ENCODE measurements at regions not wholly inside any gene's neighbourhood (a gene's known extent, or its start where the extent isn't known, plus 50 kb on each side); places are given as distances from the start of the nearest gene placed in this dataset.

- H2BK5ac ChIP-seq (ENCODE audit: low read depth, low read length, poor library complexity, severe bottlenecking), result no peak overlapping the region
- H3K18ac ChIP-seq (ENCODE audit: low read depth in 1 of 2, low read length in 2 of 2), result no peak overlapping the region
- H2BK12ac ChIP-seq (ENCODE audit: low read length in 2 of 2), result no peak overlapping the region
- no peaks in the 10 kb centered on the region for H3K27me3 ChIP-seq (ENCODE audit: control insufficient read depth in 1 of 2, insufficient read depth in 1 of 2, low read length in 2 of 2)
- no peak overlapping the region for H3K4me3 ChIP-seq (ENCODE audit: insufficient read depth in 1 of 2, low read depth in 1 of 2, low read length in 2 of 2)
- no peaks in the 10 kb centered on the region for H3K4me1 ChIP-seq (ENCODE audit: control insufficient read depth, insufficient read depth, low read depth, low read length)
- no peaks in the 10 kb centered on the region for H3K36me3 ChIP-seq (ENCODE audit: control insufficient read depth in 1 of 2, insufficient read depth in 2 of 2, low read depth in 1 of 2, low read length in 2 of 2)
- no peak overlapping the region for H4K8ac ChIP-seq (ENCODE audit: low read length)
- no peak overlapping the region for H3K9ac ChIP-seq (ENCODE audit: low read length)
- no peak overlapping the region for H2BK15ac ChIP-seq (ENCODE audit: low read depth, poor library complexity, severe bottlenecking)
- no peak overlapping the region for H3K23ac ChIP-seq (ENCODE audit: low read length in 2 of 2)
- H3K14ac ChIP-seq (ENCODE audit: low read length in 2 of 2), result no peak overlapping the region
- H3K79me1 ChIP-seq (replicated peaks; ENCODE audit: low read length, poor library complexity, severe bottlenecking), result no peaks in the 10 kb centered on the region
- H2AK5ac ChIP-seq (ENCODE audit: low read length, severe bottlenecking), result no peak overlapping the region
- no peak for DNase-seq
- H3K4me2 ChIP-seq (ENCODE audit: low read length, poor library complexity, severe bottlenecking), result no peak overlapping the region
- no peak overlapping the region for H4K91ac ChIP-seq (ENCODE audit: low read length)
- H3K4ac ChIP-seq (ENCODE audit: low read depth in 1 of 2, low read length in 2 of 2), result no peak overlapping the region
- no peak overlapping the region for H2AFZ ChIP-seq (ENCODE audit: low read depth, low read length)
- H2BK120ac ChIP-seq (ENCODE audit: low read depth, low read length), result no peak overlapping the region
- no peaks in the 10 kb centered on the region for H3K9me3 ChIP-seq (ENCODE audit: control insufficient read depth, low read length)
- H3K27ac ChIP-seq (ENCODE audit: low read length, poor library complexity, severe bottlenecking), result no peak overlapping the region
Observed at GRCh38 chr4:35250331-35250730, 994.0 kb downstream of the ARAP2 start.

GRCh38 chr4:35250761-35251160 lies 993.6 kb downstream of the ARAP2 start:
- WGBS, result 75% methylated on average over 1 of the region's 1 CpG

GRCh38 chr4:35252071-35252470 lies 992.2 kb downstream of the ARAP2 start:
- H2AFZ ChIP-seq (ENCODE audit: low read depth, low read length), result no peak overlapping the region
- no peak overlapping the region for H3K27ac ChIP-seq (ENCODE audit: low read length, poor library complexity, severe bottlenecking)
- H2BK5ac ChIP-seq (ENCODE audit: low read depth, low read length, poor library complexity, severe bottlenecking), result no peak overlapping the region
- H3K9me3 ChIP-seq (ENCODE audit: control insufficient read depth, low read length), result no peaks in the 10 kb centered on the region
- H3K79me1 ChIP-seq (replicated peaks; ENCODE audit: low read length, poor library complexity, severe bottlenecking), result no peaks in the 10 kb centered on the region
- H3K14ac ChIP-seq (ENCODE audit: low read length in 2 of 2), result no peak overlapping the region
- no peak overlapping the region for H3K4me2 ChIP-seq (ENCODE audit: low read length, poor library complexity, severe bottlenecking)
- no peak overlapping the region for H2BK120ac ChIP-seq (ENCODE audit: low read depth, low read length)
- WGBS, result no CpG with 5 or more reads among the region's 1 CpG
- no peak overlapping the region for H2BK15ac ChIP-seq (ENCODE audit: low read depth, poor library complexity, severe bottlenecking)
- H4K91ac ChIP-seq (ENCODE audit: low read length), result no peak overlapping the region
- no peak overlapping the region for H2AK5ac ChIP-seq (ENCODE audit: low read length, severe bottlenecking)
- no peaks in the 10 kb centered on the region for H3K36me3 ChIP-seq (ENCODE audit: control insufficient read depth in 1 of 2, insufficient read depth in 2 of 2, low read depth in 1 of 2, low read length in 2 of 2)
- no peak overlapping the region for H2BK12ac ChIP-seq (ENCODE audit: low read length in 2 of 2)
- no peak overlapping the region for H4K8ac ChIP-seq (ENCODE audit: low read length)
- H3K27me3 ChIP-seq (ENCODE audit: control insufficient read depth in 1 of 2, insufficient read depth in 1 of 2, low read length in 2 of 2), result no peaks in the 10 kb centered on the region
- no peak overlapping the region for H3K18ac ChIP-seq (ENCODE audit: low read depth in 1 of 2, low read length in 2 of 2)
- H3K4ac ChIP-seq (ENCODE audit: low read depth in 1 of 2, low read length in 2 of 2), result no peak overlapping the region
- no peak overlapping the region for H3K4me3 ChIP-seq (ENCODE audit: insufficient read depth in 1 of 2, low read depth in 1 of 2, low read length in 2 of 2)
- H3K23ac ChIP-seq (ENCODE audit: low read length in 2 of 2), result no peak overlapping the region
- DNase-seq, result no peak
- H3K9ac ChIP-seq (ENCODE audit: low read length), result no peak overlapping the region
- H3K4me1 ChIP-seq (ENCODE audit: control insufficient read depth, insufficient read depth, low read depth, low read length), result no peaks in the 10 kb centered on the region

More at GRCh38 chr4:35250761-35251160, 993.6 kb downstream of the ARAP2 start:
- H4K91ac ChIP-seq (ENCODE audit: low read length), result no peak overlapping the region
- no peaks in the 10 kb centered on the region for H3K36me3 ChIP-seq (ENCODE audit: control insufficient read depth in 1 of 2, insufficient read depth in 2 of 2, low read depth in 1 of 2, low read length in 2 of 2)
- no peak overlapping the region for H3K18ac ChIP-seq (ENCODE audit: low read depth in 1 of 2, low read length in 2 of 2)
- H2BK15ac ChIP-seq (ENCODE audit: low read depth, poor library complexity, severe bottlenecking), result no peak overlapping the region
- no peaks in the 10 kb centered on the region for H3K4me1 ChIP-seq (ENCODE audit: control insufficient read depth, insufficient read depth, low read depth, low read length)
- H3K27me3 ChIP-seq (ENCODE audit: control insufficient read depth in 1 of 2, insufficient read depth in 1 of 2, low read length in 2 of 2), result no peaks in the 10 kb centered on the region
- no peak overlapping the region for H2BK12ac ChIP-seq (ENCODE audit: low read length in 2 of 2)
- no peaks in the 10 kb centered on the region for H3K9me3 ChIP-seq (ENCODE audit: control insufficient read depth, low read length)
- H3K79me1 ChIP-seq (replicated peaks; ENCODE audit: low read length, poor library complexity, severe bottlenecking), result no peaks in the 10 kb centered on the region
- H3K9ac ChIP-seq (ENCODE audit: low read length), result no peak overlapping the region
- no peak overlapping the region for H2AK5ac ChIP-seq (ENCODE audit: low read length, severe bottlenecking)
- no peak overlapping the region for H4K8ac ChIP-seq (ENCODE audit: low read length)
- no peak overlapping the region for H3K23ac ChIP-seq (ENCODE audit: low read length in 2 of 2)
- H3K4ac ChIP-seq (ENCODE audit: low read depth in 1 of 2, low read length in 2 of 2), result no peak overlapping the region
- no peak overlapping the region for H2AFZ ChIP-seq (ENCODE audit: low read depth, low read length)
- H2BK5ac ChIP-seq (ENCODE audit: low read depth, low read length, poor library complexity, severe bottlenecking), result no peak overlapping the region
- peak; percentile 13 for DNase-seq
- H3K4me3 ChIP-seq (ENCODE audit: insufficient read depth in 1 of 2, low read depth in 1 of 2, low read length in 2 of 2), result no peak overlapping the region
- H3K14ac ChIP-seq (ENCODE audit: low read length in 2 of 2), result no peak overlapping the region
- H3K4me2 ChIP-seq (ENCODE audit: low read length, poor library complexity, severe bottlenecking), result no peak overlapping the region
- H3K27ac ChIP-seq (ENCODE audit: low read length, poor library complexity, severe bottlenecking), result no peak overlapping the region
- no peak overlapping the region for H2BK120ac ChIP-seq (ENCODE audit: low read depth, low read length)

GRCh38 chr4:35252866-35253265 lies 991.4 kb downstream of the ARAP2 start:
- 81% methylated on average over 2 of the region's 3 CpGs for WGBS
- H3K4me2 ChIP-seq (ENCODE audit: low read length, poor library complexity, severe bottlenecking), result no peak overlapping the region
- no peak overlapping the region for H2BK5ac ChIP-seq (ENCODE audit: low read depth, low read length, poor library complexity, severe bottlenecking)

More at GRCh38 chr4:35252866-35253265, 991.4 kb downstream of the ARAP2 start:
- no peaks in the 10 kb centered on the region for H3K36me3 ChIP-seq (ENCODE audit: control insufficient read depth in 1 of 2, insufficient read depth in 2 of 2, low read depth in 1 of 2, low read length in 2 of 2)
- no peaks in the 10 kb centered on the region for H3K4me1 ChIP-seq (ENCODE audit: control insufficient read depth, insufficient read depth, low read depth, low read length)
- no peak overlapping the region for H3K14ac ChIP-seq (ENCODE audit: low read length in 2 of 2)
- DNase-seq, result no peak
- H3K27ac ChIP-seq (ENCODE audit: low read length, poor library complexity, severe bottlenecking), result no peak overlapping the region
- H3K9ac ChIP-seq (ENCODE audit: low read length), result no peak overlapping the region
- H3K9me3 ChIP-seq (ENCODE audit: control insufficient read depth, low read length), result no peaks in the 10 kb centered on the region
- no peak overlapping the region for H4K91ac ChIP-seq (ENCODE audit: low read length)
- no peak overlapping the region for H2AK5ac ChIP-seq (ENCODE audit: low read length, severe bottlenecking)
- H3K27me3 ChIP-seq (ENCODE audit: control insufficient read depth in 1 of 2, insufficient read depth in 1 of 2, low read length in 2 of 2), result no peaks in the 10 kb centered on the region
- no peaks in the 10 kb centered on the region for H3K79me1 ChIP-seq (replicated peaks; ENCODE audit: low read length, poor library complexity, severe bottlenecking)
- H3K4ac ChIP-seq (ENCODE audit: low read depth in 1 of 2, low read length in 2 of 2), result no peak overlapping the region
- no peak overlapping the region for H4K8ac ChIP-seq (ENCODE audit: low read length)
- H2BK120ac ChIP-seq (ENCODE audit: low read depth, low read length), result no peak overlapping the region
- H3K4me3 ChIP-seq (ENCODE audit: insufficient read depth in 1 of 2, low read depth in 1 of 2, low read length in 2 of 2), result no peak overlapping the region
- no peak overlapping the region for H2BK12ac ChIP-seq (ENCODE audit: low read length in 2 of 2)
- no peak overlapping the region for H3K23ac ChIP-seq (ENCODE audit: low read length in 2 of 2)
- no peak overlapping the region for H2AFZ ChIP-seq (ENCODE audit: low read depth, low read length)
- no peak overlapping the region for H2BK15ac ChIP-seq (ENCODE audit: low read depth, poor library complexity, severe bottlenecking)
- H3K18ac ChIP-seq (ENCODE audit: low read depth in 1 of 2, low read length in 2 of 2), result no peak overlapping the region
